SK-N-SH treated with all-trans-retinoic acid at 6 μM for 48 hours (cell line): ENCODE measurements at regions not wholly inside any gene's neighbourhood (a gene's known extent, or its start where the extent isn't known, plus 50 kb on each side); places are given as distances from the start of the nearest gene placed in this dataset.

ENCODE experiments used
- ATAC-seq: fragments of 200-7000 bp; cut with Tn5 transposase; 3 replicates; pipeline ENCODE4 v1.9.1; 2020; ENCODE audit warnings: mild to moderate bottlenecking, moderate library complexity
- ARNTL ChIP-seq: fragments of 450-650 bp; formaldehyde crosslinking; IDR thresholded peaks from 2 replicates; pipeline ENCODE4 v1.5.0; 2020; ENCODE audit warnings: low read depth, mild to moderate bottlenecking, moderate library complexity, borderline replicate concordance
- BACH2 ChIP-seq: fragments of 250-450 bp; sonication (Bioruptor Pico); IDR thresholded peaks from 2 replicates; pipeline ENCODE4 v1.9.0; 2021; ENCODE audit warnings: mild to moderate bottlenecking, borderline replicate concordance
- CREB5 ChIP-seq: fragments of 250-450 bp; sonication (Bioruptor Pico); IDR thresholded peaks from 2 replicates; pipeline ENCODE4 v1.5.1; 2020; ENCODE audit warnings: low read depth, mild to moderate bottlenecking, moderate library complexity
- CSDC2 ChIP-seq: fragments of 250-450 bp; sonication (Bioruptor Pico); IDR thresholded peaks from 2 replicates; pipeline ENCODE4 v1.5.0; 2020; ENCODE audit warnings: mild to moderate bottlenecking, moderate library complexity
- CSRNP3 ChIP-seq: fragments of 250-450 bp; sonication (Bioruptor Pico); IDR thresholded peaks from 2 replicates; pipeline ENCODE4 v1.5.1; 2021; ENCODE audit warnings: mild to moderate bottlenecking, moderate library complexity
- ESRRG ChIP-seq: fragments of 250-450 bp; sonication (Bioruptor Pico); IDR thresholded peaks from 2 replicates; pipeline ENCODE4 v1.6.1; 2021; ENCODE audit warnings: mild to moderate bottlenecking
- GLIS3 ChIP-seq: fragments of 250-450 bp; sonication (Bioruptor Pico); IDR thresholded peaks from 2 replicates; pipeline ENCODE4 v1.5.0; 2020; ENCODE audit warnings: mild to moderate bottlenecking, moderate library complexity
- ISL1 ChIP-seq: fragments of 250-450 bp; sonication (Bioruptor Pico); IDR thresholded peaks from 2 replicates; pipeline ENCODE4 v2.1.2; 2022; ENCODE audit warnings: mild to moderate bottlenecking, moderate library complexity
- OSR1 ChIP-seq: fragments of 250-450 bp; sonication (Bioruptor Pico); IDR thresholded peaks from 2 replicates; pipeline ENCODE4 v1.8.0; 2022; ENCODE audit warnings: moderate library complexity, mild to moderate bottlenecking, inconsistent platforms
- POU6F1 ChIP-seq: fragments of 250-450 bp; sonication (Bioruptor Pico); IDR thresholded peaks from 2 replicates; pipeline ENCODE4 v1.8.0; 2021; ENCODE audit warnings: low read depth, mild to moderate bottlenecking, moderate library complexity, borderline replicate concordance
- PPARA ChIP-seq: fragments of 250-450 bp; sonication (Bioruptor Pico); IDR thresholded peaks from 2 replicates; pipeline ENCODE4 v1.5.0; 2020; ENCODE audit warnings: mild to moderate bottlenecking, borderline replicate concordance
- RARB ChIP-seq: fragments of 250-450 bp; sonication (Bioruptor Pico); IDR thresholded peaks from 2 replicates; pipeline ENCODE4 v1.8.0; 2021; ENCODE audit warnings: mild to moderate bottlenecking, moderate library complexity
- SNAI2 ChIP-seq: fragments of 250-450 bp; sonication (Bioruptor Pico); IDR thresholded peaks from 2 replicates; pipeline ENCODE4 v1.5.0; 2020; ENCODE audit warnings: mild to moderate bottlenecking, moderate library complexity
- TCF4 ChIP-seq: fragments of 250-450 bp; sonication (Bioruptor Pico); IDR thresholded peaks from 2 replicates; pipeline ENCODE4 v1.8.0; 2021; ENCODE audit warnings: mild to moderate bottlenecking, moderate library complexity, borderline replicate concordance
- TOX ChIP-seq: fragments of 250-450 bp; sonication (Bioruptor Pico); IDR thresholded peaks from 2 replicates; pipeline ENCODE4 v1.8.0; 2021; ENCODE audit warnings: mild to moderate bottlenecking, moderate library complexity, borderline replicate concordance
- ZC3H10 ChIP-seq: fragments of 250-450 bp; sonication (Bioruptor Pico); IDR thresholded peaks from 2 replicates; pipeline ENCODE4 v1.5.1; 2021; ENCODE audit warnings: mild to moderate bottlenecking, moderate library complexity
- ZFP3 ChIP-seq: fragments of 250-450 bp; sonication (Bioruptor Pico); IDR thresholded peaks from 2 replicates; pipeline ENCODE4 v1.5.0; 2020; ENCODE audit warnings: mild to moderate bottlenecking, moderate library complexity
- ZFP30 ChIP-seq: fragments of 450-650 bp; formaldehyde crosslinking; IDR thresholded peaks from 2 replicates; pipeline ENCODE4 v1.5.0; 2022; ENCODE audit warnings: mild to moderate bottlenecking, moderate library complexity
- ZNF565 ChIP-seq: fragments of 450-650 bp; formaldehyde crosslinking; conservative IDR thresholded peaks from 2 replicates; pipeline ENCODE4 v1.5.0; 2020; ENCODE audit warnings: low read depth, mild to moderate bottlenecking, moderate library complexity
- ZNF70 ChIP-seq: fragments of 450-650 bp; formaldehyde crosslinking; IDR thresholded peaks from 2 replicates; pipeline ENCODE4 v1.5.0; 2020; ENCODE audit warnings: mild to moderate bottlenecking, moderate library complexity
- ZNF8 ChIP-seq: fragments of 450-650 bp; formaldehyde crosslinking; IDR thresholded peaks from 2 replicates; pipeline ENCODE4 v1.5.0; 2020; ENCODE audit warnings: mild to moderate bottlenecking, moderate library complexity
- TF ChIP-seq, protein P1 (sequence below): fragments of 250-450 bp; sonication (Bioruptor Pico); IDR thresholded peaks from 2 replicates; pipeline ENCODE4 v1.5.0; 2020; ENCODE audit warnings: mild to moderate bottlenecking, moderate library complexity
- TF ChIP-seq, protein P2 (sequence below): fragments of 250-450 bp; sonication (Bioruptor Pico); IDR thresholded peaks from 2 replicates; pipeline ENCODE4 v1.8.0; 2020; ENCODE audit warnings: mild to moderate bottlenecking, moderate library complexity, borderline replicate concordance

DNA sequence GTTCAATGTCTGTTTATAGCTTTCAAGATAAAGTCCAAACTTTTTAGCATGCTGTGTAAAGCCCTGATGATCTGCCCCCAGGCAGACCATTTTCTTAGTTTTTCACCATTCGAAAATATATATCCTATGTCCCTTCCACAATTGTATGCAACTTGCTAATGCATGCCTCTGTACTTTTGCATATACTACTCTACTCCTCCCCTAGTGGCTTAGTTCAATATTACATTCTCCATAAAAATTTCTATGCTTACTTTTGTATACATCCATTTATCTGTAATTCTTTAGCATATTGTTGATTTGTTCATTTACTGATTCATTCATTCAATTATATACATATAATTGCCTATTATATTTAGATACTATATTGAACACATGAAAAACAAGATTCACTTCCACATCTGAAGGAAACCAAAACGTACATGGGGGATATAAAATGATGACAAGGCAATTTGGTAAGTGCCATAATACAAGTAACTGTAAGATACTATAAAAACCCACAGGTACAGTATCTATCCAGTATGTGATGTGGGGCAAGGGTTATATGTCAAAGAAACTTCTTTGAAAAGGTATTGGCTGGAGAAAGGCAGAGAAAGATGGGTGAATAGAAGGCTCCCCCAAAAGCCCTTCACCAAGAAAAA is 902.5 kb downstream of the FAM133A start:
- no peak for ATAC-seq
- TF ChIP-seq POU6F1 (CRISPR knock-in tag): no peak
- TF ChIP-seq CREB5: no peak
- TF ChIP-seq ZFP30: no peak
- TF ChIP-seq ZFP3 (CRISPR knock-in tag): no peak
- no peak for TF ChIP-seq PPARA (CRISPR knock-in tag)
- no peak for TF ChIP-seq ZC3H10 (CRISPR knock-in tag)
- TF ChIP-seq ZNF565 (CRISPR knock-in tag): no peak
- TF ChIP-seq BACH2: no peak
- TF ChIP-seq CSRNP3: no peak
- TF ChIP-seq OSR1: no peak
- no peak for TF ChIP-seq ZNF70 (CRISPR knock-in tag)
- TF ChIP-seq ARNTL (CRISPR knock-in tag): no peak
- no peak for TF ChIP-seq CSDC2 (CRISPR knock-in tag)
- no peak for TF ChIP-seq RARB
- TF ChIP-seq ISL1 (CRISPR knock-in tag): no peak
- TF ChIP-seq GLIS3 (CRISPR knock-in tag): no peak
- TF ChIP-seq ESRRG (CRISPR knock-in tag): no peak
- no peak for TF ChIP-seq TCF4
- no peak for TF ChIP-seq SNAI2 (CRISPR knock-in tag)
- no peak for TF ChIP-seq ZNF8 (CRISPR knock-in tag)

GRCh38 chrX:94600077-94600476 is 926.1 kb downstream of the FAM133A start:
- TF ChIP-seq, protein P1, sequence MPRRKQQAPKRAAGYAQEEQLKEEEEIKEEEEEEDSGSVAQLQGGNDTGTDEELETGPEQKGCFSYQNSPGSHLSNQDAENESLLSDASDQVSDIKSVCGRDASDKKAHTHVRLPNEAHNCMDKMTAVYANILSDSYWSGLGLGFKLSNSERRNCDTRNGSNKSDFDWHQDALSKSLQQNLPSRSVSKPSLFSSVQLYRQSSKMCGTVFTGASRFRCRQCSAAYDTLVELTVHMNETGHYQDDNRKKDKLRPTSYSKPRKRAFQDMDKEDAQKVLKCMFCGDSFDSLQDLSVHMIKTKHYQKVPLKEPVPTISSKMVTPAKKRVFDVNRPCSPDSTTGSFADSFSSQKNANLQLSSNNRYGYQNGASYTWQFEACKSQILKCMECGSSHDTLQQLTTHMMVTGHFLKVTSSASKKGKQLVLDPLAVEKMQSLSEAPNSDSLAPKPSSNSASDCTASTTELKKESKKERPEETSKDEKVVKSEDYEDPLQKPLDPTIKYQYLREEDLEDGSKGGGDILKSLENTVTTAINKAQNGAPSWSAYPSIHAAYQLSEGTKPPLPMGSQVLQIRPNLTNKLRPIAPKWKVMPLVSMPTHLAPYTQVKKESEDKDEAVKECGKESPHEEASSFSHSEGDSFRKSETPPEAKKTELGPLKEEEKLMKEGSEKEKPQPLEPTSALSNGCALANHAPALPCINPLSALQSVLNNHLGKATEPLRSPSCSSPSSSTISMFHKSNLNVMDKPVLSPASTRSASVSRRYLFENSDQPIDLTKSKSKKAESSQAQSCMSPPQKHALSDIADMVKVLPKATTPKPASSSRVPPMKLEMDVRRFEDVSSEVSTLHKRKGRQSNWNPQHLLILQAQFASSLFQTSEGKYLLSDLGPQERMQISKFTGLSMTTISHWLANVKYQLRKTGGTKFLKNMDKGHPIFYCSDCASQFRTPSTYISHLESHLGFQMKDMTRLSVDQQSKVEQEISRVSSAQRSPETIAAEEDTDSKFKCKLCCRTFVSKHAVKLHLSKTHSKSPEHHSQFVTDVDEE (CRISPR knock-in tag): no peak
- TF ChIP-seq CSRNP3: no peak
- no peak for TF ChIP-seq ZNF8 (CRISPR knock-in tag)
- no peak for TF ChIP-seq ZC3H10 (CRISPR knock-in tag)
- TF ChIP-seq ZNF70 (CRISPR knock-in tag): no peak
- ATAC-seq: no peak

DNA sequence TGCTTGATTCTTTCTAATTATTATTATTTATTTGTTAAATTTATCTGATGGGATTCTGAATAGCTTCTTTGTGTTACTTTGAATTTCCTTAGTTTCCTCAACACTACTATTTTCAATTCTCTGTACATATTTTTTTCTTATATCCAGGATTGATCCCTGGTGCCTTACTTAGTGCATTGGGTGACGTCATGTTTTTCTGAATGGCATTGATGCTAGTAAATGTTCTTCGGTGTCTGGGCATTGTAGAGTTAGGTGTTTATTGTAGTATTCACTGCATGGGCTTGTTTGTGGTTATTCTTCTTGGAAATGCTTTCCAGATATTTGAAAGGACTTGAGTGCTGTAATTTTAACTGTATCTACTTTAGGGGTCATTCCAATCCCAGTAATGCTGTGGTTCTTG is 938.1 kb downstream of the FAM133A start:
- no peak for ATAC-seq
- TF ChIP-seq, protein P2, sequence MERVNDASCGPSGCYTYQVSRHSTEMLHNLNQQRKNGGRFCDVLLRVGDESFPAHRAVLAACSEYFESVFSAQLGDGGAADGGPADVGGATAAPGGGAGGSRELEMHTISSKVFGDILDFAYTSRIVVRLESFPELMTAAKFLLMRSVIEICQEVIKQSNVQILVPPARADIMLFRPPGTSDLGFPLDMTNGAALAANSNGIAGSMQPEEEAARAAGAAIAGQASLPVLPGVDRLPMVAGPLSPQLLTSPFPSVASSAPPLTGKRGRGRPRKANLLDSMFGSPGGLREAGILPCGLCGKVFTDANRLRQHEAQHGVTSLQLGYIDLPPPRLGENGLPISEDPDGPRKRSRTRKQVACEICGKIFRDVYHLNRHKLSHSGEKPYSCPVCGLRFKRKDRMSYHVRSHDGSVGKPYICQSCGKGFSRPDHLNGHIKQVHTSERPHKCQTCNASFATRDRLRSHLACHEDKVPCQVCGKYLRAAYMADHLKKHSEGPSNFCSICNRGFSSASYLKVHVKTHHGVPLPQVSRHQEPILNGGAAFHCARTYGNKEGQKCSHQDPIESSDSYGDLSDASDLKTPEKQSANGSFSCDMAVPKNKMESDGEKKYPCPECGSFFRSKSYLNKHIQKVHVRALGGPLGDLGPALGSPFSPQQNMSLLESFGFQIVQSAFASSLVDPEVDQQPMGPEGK (CRISPR knock-in tag): no peak
- TF ChIP-seq ESRRG (CRISPR knock-in tag) (no peak), OSR1 (no peak), GLIS3 (CRISPR knock-in tag) (no peak), PPARA (CRISPR knock-in tag) (no peak), ZNF70 (CRISPR knock-in tag) (no peak), SNAI2 (CRISPR knock-in tag) (no peak), ISL1 (CRISPR knock-in tag) (no peak), TOX (CRISPR knock-in tag) (no peak), ZNF565 (CRISPR knock-in tag) (no peak), CREB5 (no peak)
- TF ChIP-seq, protein P1 (CRISPR knock-in tag): no peak
